ENCODE measurements at regions not wholly inside any gene's neighbourhood (a gene's known extent, or its start where the extent isn't known, plus 50 kb on each side); places are given as distances from the start of the nearest gene placed in this dataset.

GRCh38 chr12:82635263-82635662 is 51.4 kb upstream of the TMTC2 start:
- Mint-ChIP-seq H3K4me3 (no peak overlapping the region), H3K36me3 (no peaks in the 10 kb centered on the region), H3K27me3 (peaks cover 1 to 4% of the 10 kb centered on the region in 2 donors), H3K9me3 (peaks cover 0 to 3% (median 3%) of the 10 kb centered on the region in 5 donors), H3K4me1 (no peaks in the 10 kb centered on the region), H3K27ac (no peak overlapping the region)
- Histone ChIP-seq H3K27ac (ENCODE audit: low read depth, low read length) (no peak overlapping the region), H3K4me1 (ENCODE audit: insufficient read depth, low read length) (no peaks in the 10 kb centered on the region), H3K9me3 (ENCODE audit: low read length) (no peaks in the 10 kb centered on the region), H3K4me3 (ENCODE audit: low read length) (no peak overlapping the region), H3K27me3 (ENCODE audit: insufficient read depth, low read length, poor library complexity, severe bottlenecking) (no peaks in the 10 kb centered on the region), H3K36me3 (ENCODE audit: insufficient read depth, low read length) (no peaks in the 10 kb centered on the region)
- DNase-seq = no peak
- ChIA-PET POLR2A (no interaction called here), CTCF (no interaction called here)
